Non-pigmented ciliary epithelial cell (primary cell): ENCODE measurements at regions not wholly inside any gene's neighbourhood (a gene's known extent, or its start where the extent isn't known, plus 50 kb on each side); places are given as distances from the start of the nearest gene placed in this dataset.
"Not testable (repeated sequence)": the region's sequence is repeated elsewhere in the genome, so short reads cannot be mapped to it uniquely, and the experiment has no call there.

Experiments
- DNase-seq: peaks from one replicate; pipeline ENCODE4 v3.0.0-alpha.2; 2010; ENCODE audit warnings: low read depth

DNA sequence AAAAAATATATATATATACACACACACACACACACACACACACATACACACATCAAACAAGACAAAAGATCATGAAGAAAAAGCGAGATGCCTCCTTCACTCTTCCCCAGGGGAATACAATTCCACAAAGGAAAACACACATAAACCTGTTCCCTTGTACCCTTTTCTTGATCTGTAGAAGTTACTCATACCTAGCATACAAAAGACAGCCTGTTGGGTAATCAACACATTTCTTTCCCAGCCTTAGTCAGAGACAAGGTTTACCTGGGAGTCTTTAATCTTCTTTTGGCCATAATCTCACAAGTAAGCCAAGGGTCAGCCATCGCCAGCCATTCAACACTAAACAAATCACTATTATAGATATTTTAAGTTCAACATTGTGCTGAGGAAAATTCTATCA is 407.0 kb downstream of the SUCLG1 start:
- no peak for DNase-seq

DNA sequence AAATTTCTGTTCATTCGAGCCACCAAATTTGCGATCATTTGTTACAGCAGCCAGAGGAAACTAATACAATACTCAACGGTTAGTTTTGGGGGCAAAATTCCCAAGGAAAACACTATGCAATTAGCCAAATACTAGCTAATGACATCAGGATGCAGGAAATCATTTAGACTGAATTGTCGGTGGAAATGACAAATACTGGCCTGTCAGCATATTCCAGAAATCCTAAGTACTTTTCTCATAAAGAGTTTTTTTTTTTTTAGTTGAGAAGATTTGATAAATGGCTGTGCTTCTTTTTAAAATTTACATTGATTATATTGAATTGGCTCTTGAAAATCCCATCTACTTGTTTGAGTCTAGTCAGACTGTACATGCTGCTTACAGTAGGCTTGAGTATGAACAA is 410.1 kb downstream of the SUCLG1 start:
- DNase-seq: no peak

DNA sequence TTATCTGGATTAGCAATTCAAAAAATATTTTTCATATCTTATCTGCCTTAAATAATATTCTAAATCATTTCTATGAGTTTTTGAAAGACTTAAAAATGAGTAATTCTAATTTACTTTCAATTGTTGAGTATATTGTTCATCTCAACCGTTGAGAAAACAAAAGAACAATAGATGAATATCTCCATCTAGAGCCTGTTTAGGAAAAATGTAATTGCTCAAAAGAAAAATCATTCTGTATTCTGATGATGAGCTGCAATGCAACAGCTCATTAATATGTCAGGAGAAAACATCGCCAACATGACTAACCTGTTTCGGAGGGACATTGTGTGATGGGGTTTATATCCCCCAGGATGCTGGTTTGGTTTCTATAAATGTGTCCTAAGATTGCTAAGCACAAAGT is 417.6 kb downstream of the SUCLG1 start:
- DNase-seq: no peak

- no peak for DNase-seq
These were observed 418.8 kb downstream of the SUCLG1 start for GRCh38 chr2:84040281-84040680.

DNA sequence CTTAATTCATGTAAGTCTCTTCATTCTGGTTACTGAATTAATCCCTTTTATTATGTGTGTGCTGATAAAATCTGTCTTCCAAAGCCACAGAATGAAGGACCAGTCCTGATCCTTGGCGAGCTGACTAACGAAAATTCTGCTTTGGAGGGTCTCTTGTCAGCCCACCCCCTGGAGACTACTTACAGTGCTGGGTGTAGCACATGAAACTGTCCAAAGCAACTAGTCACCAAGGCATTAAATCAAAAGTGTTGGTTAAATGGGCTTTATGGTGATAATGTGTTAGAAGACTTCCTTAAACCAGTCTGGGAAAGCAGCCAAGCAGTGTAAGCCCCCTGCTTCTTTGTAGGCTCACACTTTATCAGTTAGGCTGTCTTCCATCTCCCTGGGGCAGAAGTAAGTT is 420.2 kb downstream of the SUCLG1 start:
- no peak for DNase-seq

GRCh38 chr2:84033347-84033974 is 425.6 kb downstream of the SUCLG1 start:
- no peak for DNase-seq

DNA sequence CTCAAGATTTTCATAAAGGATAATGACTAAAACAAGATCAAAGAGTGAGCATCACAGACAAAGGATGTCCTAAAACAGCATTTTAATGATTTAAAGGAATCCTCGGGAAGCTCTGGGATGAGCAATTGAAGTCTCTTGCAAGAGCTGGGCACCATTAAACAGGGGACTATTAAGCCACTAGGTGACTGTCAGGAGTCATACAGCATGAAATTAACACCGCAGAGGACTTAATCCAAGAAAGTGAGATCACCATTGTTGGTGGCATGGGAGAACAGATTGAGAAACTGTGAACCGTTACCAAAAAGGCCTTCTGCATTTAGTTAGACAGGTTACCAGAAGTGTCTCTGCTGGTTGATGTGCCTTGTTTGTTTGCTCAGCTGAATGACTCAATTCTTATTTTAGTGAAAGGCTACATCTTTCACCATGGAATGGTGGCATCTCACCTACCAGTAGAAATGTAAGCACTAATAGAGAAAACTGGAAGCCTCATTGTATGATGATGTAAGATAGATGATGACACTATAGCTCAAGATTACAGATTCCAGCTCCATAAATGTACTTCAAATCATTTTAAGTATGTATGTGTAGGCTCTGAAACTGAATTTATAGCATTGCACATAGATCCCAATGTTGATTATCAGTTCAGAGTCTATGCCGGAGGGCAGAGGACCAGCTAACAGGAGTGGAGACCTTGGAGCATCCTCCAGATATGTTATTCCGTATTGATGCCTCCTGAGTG is 427.6 kb downstream of the SUCLG1 start:
- DNase-seq: no peak

- DNase-seq: no peak
These were observed 429.0 kb downstream of the SUCLG1 start for GRCh38 chr2:84029903-84030575.

DNA sequence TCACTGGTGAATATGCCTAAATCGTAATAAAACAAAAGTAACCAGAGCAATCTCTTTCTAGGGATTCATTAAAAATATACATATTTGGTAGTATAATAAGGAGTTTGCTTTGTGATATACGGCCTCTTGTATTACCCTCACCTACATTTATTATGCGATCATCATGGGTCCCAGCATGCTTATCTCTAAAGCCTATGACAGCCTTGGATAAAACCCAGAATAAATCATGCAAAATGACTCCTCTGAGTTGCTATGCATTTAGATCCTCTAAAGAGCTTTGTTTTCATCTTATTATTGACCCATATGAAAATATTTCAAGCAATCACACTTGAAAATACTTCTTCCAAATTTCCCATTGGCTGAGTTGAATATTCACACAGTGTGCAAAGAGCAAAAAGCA is 432.3 kb downstream of the SUCLG1 start:
- DNase-seq: no peak

- no peak for DNase-seq
These were observed 436.2 kb downstream of the SUCLG1 start for GRCh38 chr2:84022810-84023431.

DNA sequence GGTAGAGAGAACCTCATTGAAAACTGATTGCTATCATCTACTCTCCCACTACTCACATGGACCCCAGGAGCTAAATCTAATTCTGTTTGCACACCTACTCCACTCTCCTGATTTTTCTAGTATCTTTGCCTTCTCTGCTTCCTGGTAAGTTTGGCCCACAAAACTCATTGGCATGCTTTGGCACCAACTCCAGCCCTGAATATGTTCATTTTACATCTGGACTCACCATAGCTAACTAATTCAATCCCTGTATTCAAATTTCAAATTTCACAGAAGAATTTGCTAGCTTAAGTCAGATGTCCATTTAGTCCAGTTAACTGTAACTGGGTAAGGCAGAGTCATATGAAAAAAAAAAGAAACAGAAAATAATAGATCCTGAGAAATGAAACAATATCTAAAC is 442.1 kb downstream of the SUCLG1 start:
- no peak for DNase-seq

- no peak for DNase-seq
These were observed 442.9 kb downstream of the SUCLG1 start for GRCh38 chr2:84016183-84016582.

DNA sequence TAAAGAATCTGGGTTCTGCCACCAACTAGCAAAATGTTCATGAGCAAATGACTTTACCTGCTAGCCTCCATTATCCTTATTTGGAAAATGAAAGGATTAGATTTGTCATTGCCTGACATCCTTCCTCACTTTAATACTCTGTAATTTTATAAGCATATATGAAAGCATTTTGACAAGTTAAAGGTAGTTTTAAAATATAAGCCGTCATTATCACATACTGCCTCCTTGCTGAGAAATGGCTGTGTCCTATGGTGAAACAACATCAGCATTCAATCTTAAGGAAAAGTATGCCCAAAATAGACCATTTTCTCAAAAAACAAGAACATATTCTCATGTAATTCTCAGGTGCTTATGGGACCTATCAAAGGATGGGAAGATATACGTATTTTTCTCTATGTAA is 461.2 kb downstream of the SUCLG1 start:
- DNase-seq: no peak

DNA sequence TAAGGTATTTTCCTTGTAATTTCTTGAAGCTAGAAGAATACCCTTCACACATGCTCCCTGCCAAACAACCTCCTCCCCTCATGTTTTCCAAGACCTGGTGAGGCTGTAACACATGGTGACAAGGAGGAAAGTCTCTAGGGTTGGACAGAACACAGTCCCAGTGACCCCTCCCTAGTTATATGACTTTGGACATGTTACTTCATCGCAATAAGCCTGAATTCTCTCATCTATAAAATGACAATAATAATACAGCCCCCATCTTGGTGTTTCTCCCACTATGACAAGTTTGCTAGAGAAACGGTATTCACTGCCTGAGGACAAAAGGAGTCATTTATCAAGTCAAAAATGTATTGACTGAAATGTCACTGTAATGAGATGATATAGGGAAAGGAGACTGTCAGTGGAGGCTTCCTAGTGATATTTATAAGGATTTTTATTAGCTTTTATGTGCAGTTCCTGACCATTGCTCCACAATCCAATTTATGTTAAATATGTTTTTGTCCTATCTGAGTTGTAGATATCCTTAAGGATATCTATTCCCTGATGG is 464.4 kb downstream of the SUCLG1 start:
- DNase-seq: no peak

DNA sequence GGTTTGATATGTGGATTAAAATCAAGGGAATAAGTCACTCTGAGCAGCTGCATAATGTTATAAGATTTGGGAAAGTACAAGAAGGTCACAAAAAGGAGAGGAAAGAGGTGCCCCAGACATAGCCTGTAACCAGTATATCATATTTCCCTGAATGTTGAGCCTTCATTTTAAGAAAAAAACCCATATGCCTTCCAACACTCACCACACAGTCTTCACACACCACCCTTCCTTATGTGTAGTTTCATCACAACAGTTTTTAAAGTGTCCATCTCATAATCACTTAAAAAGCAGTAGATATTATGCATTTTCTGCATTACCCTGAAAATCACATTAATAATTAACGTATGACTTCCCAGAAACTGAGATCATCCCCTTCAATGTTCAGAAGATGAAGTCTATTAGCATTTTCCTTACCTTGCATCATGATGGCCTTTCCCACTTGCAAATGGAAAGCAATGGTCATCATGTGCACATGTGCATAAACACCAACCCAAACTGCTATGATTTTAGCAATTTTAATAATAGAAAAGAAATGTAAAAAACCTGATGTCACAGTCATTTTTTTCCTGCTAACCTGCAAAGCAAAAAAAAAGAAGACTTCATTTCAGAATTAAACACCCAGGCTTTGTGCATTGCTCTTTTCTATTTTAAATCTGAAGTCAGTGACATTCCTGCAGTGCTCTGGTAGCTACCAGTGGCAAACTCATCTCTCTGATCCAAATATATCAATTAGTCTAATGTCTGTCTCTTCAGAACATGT is 465.0 kb downstream of the SUCLG1 start:
- DNase-seq: no peak

DNA sequence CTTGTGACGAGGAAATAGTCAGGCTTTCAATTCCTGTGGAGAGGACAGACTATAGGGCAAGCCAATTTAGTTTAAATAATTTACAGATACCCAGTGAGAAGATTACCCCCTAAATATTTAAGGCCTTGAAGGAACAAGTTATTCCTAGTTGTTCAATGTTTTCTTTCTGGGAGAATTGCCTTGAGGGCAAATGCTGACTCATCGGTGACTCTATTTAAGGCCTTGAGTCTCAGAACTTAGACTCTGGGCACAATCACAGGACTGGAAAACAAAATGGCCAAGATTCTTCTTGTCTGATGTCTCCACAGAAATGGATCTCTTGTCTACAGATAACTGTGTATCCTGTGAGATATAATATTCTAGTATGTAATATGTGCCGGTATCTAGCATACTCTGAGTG is 467.1 kb downstream of the SUCLG1 start:
- no peak for DNase-seq

DNA sequence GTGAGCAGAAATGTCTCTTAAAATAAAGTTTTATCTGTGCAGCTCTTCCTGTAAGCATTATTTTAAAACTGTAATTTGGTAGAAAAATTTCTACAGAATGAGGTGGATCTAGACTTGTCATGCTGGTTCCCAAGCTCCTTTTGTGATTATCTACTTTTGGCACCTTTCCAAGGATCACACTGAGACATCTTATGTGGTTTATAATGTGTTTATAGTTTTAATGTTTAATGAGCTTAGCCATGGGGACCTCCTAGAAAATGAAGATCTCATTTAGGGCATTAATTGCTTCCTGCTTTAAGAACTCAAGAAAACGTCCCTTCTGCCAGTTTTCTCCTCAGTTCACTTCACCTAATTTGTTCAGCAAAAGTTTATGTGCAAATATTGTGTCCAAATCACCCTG is 468.4 kb downstream of the SUCLG1 start:
- no peak for DNase-seq

DNA sequence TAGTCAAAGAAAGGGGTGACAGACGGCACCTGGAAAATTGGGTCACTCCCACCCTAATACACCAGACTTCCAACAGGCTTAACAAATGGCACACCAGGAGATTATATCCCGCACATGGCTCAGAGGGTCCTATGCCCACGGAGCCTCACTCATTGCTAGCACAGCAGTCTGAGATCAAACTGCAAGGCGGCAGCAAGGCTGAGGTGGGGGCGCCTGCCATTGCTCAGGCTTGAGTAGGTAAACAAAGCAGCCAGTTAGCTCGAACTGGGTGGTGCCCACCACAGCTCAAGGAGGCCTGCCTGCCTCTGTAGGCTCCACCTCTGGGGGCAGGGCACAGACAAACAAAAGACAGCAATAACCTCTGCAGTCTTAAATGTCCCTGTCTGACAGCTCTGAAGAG is 482.5 kb downstream of the SUCLG1 start:
- not testable (repeated sequence) for DNase-seq

DNA sequence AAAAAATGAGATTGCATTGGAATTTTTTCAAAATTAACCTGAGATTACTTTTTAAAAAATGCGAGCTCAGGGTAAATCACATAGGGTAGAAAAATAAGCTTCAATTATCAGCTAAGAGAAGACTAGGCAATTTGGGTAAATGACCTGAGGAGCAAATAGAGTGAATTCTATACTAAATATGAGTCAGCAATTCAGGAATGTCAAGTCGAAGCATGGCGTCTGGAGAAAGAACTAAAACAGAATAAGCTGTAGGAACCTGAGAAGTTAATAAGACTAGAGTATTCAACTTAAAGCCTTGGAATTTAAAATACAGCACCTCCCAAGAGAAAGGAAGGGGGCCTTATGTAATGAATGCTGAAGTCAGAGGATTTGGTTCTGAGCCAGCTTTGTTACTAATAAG is 487.0 kb downstream of the SUCLG1 start:
- no peak for DNase-seq

- DNase-seq: no peak
These were observed 487.5 kb downstream of the SUCLG1 start for GRCh38 chr2:83971547-83971946.

DNA sequence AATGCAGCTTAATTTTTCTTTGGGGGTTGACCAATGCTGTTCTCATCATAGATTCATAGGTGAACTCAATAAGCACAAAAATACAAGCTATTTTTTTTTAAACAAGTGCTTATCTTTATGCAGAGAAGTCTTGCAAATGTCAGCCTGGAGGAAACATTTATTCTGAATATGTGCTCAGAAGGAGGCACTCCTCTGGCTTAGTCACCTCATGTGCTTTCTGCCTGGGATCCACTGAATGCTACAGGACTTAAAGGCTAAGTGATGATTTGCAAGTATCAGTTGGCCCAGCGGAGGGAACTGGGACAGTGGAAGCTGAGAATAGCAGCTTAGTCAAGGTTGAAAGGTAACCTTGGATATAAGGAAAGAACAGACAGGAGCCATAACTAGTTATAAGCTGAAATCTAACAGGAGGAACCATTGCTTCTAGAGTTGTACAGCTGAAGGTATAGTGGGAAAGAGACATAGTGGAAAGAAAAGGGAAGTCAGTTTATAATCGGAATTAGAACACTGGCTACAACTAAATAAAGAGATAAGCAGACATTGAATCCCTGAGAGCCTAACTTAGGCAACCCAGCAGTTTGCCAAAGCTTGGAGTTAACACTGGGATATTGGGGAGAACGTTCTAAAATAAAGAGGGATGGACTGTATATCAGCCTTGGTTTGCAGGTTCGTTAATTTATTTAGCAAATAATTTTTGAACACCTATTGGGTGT is 488.7 kb downstream of the SUCLG1 start:
- DNase-seq: no peak
